ENCODE measurements at regions not wholly inside any gene's neighbourhood (a gene's known extent, or its start where the extent isn't known, plus 50 kb on each side); places are given as distances from the start of the nearest gene placed in this dataset.

GRCh38 chr18:46416706-46417638, 240.0 kb downstream of the LOXHD1 start:
- no peak for DNase-seq (ENCODE audit: low spot score in 2 of 2)
- 93 to 95% methylated on average over 4 of the region's 4 CpGs for WGBS, 2 donors
- H3K9me3 ChIP-seq, result no peaks in the 10 kb centered on the region
- H3K4me3 ChIP-seq, result no peak overlapping the region
- H3K27me3 ChIP-seq, result no peaks in the 10 kb centered on the region
- H3K36me3 ChIP-seq, result no peaks in the 10 kb centered on the region
- H3K4me1 ChIP-seq, result peaks cover 0 to 30% (median 5%) of the 10 kb centered on the region in 4 donors
- no peak overlapping the region for H3K27ac ChIP-seq
- no peak for TF ChIP-seq POLR2A (IDR thresholded peaks at IDR 0.05)
- TF ChIP-seq, protein P1, sequence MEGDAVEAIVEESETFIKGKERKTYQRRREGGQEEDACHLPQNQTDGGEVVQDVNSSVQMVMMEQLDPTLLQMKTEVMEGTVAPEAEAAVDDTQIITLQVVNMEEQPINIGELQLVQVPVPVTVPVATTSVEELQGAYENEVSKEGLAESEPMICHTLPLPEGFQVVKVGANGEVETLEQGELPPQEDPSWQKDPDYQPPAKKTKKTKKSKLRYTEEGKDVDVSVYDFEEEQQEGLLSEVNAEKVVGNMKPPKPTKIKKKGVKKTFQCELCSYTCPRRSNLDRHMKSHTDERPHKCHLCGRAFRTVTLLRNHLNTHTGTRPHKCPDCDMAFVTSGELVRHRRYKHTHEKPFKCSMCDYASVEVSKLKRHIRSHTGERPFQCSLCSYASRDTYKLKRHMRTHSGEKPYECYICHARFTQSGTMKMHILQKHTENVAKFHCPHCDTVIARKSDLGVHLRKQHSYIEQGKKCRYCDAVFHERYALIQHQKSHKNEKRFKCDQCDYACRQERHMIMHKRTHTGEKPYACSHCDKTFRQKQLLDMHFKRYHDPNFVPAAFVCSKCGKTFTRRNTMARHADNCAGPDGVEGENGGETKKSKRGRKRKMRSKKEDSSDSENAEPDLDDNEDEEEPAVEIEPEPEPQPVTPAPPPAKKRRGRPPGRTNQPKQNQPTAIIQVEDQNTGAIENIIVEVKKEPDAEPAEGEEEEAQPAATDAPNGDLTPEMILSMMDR (IDR thresholded peaks at IDR 0.05), result no peak
- TF ChIP-seq EP300 (IDR thresholded peaks at IDR 0.05), result no peak

- WGBS, 2 donors, result 14 to 15% methylated on average over 4 to 5 of the region's 5 CpGs
- Histone ChIP-seq H3K36me3 (no peaks in the 10 kb centered on the region), H3K9me3 (no peaks in the 10 kb centered on the region), H3K4me3 (no peak overlapping the region), H3K27me3 (no peaks in the 10 kb centered on the region), H3K27ac (no peak overlapping the region), H3K4me1 (peaks cover 0 to 20% (median 5%) of the 10 kb centered on the region in 4 donors)
- no peak for DNase-seq (ENCODE audit: low spot score in 2 of 2)
- TF ChIP-seq POLR2A (IDR thresholded peaks at IDR 0.05), result no peak
- TF ChIP-seq, protein P1 (IDR thresholded peaks at IDR 0.05), result no peak
- TF ChIP-seq EP300 (IDR thresholded peaks at IDR 0.05), result no peak
These were observed 238.3 kb downstream of the LOXHD1 start for GRCh38 chr18:46418663-46419260.

DNA sequence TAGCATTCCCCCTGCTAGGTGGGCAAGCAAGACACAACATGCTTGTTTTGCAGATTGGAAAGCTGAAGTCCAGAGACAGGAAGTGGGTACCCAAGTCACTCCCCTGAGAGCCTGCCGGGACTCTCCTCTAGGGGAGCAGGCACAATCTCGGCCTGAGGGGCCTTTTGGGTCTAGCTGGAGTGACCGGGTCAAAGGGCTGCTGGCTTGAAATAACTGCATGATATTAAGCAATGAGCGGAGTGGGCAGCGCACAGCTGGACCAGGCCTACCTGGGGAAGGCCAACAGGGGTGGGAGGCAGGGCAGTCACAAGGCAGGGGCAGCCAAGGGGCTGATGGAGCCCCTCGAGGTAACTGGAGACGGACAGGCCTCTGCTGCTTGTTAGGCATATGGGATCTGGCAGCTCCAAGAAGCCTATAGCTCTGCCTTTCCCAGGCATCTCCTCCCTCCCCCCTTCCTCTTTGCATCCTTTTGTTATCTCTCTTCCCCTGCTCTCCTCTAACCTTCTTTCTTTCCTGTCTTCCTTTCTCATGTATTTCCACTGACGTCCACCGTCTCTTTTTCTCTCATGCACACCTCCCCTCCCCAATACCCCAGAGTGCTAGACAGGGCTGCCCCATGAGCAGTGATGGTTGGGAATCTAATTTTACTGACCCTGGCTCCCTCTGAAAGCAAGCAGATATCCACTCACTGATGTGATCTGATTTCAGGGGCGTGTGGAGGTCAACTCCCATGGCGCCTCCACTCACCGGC, 237.5 kb downstream of the LOXHD1 start:
- no peak for TF ChIP-seq POLR2A (IDR thresholded peaks at IDR 0.05)
- TF ChIP-seq EP300 (IDR thresholded peaks at IDR 0.05), result no peak
- TF ChIP-seq, protein P1 (IDR thresholded peaks at IDR 0.05), result no peak
- Histone ChIP-seq H3K27me3 (no peaks in the 10 kb centered on the region), H3K4me1 (peaks cover 0 to 20% (median 5%) of the 10 kb centered on the region in 4 donors), H3K27ac (no peak overlapping the region), H3K4me3 (no peak overlapping the region), H3K9me3 (no peaks in the 10 kb centered on the region), H3K36me3 (no peaks in the 10 kb centered on the region)
- 69 to 76% methylated on average over 12 of the region's 12 CpGs for WGBS, 2 donors
- no peak for DNase-seq (ENCODE audit: low spot score in 2 of 2)

DNA sequence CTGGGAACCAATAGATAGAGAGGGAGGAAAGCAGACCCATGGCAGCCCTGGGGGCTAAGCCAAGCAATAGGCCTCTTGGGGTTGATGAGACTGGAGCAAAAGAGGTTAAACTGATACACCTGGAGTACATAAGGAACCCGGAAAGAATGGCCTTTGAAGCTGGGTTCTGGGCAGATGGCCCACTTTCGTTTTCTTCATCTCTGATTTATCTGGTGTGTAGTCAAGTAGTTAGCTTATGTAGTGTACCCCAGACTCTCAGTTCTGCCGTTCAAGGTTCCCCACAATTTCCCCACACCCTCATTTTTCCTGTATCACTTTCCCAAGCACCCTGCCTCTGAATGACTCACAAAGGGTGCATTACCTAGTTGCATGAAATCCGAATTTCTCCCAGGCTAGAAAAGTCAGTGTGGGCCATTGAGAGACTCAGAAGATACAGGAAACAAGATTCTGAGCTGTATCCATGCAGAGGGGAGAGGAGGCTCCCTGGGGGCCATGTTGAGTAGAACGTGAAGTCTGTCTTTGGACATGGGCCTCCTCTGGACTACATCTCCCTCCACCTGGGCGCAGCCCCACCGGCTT, 235.0 kb downstream of the LOXHD1 start:
- TF ChIP-seq POLR2A (IDR thresholded peaks at IDR 0.05) (no peak), EP300 (IDR thresholded peaks at IDR 0.05) (no peak)
- TF ChIP-seq, protein P1 (IDR thresholded peaks at IDR 0.05), result no peak
- Histone ChIP-seq H3K4me3 (no peak overlapping the region), H3K27ac (no peak overlapping the region), H3K9me3 (no peaks in the 10 kb centered on the region), H3K36me3 (no peaks in the 10 kb centered on the region), H3K4me1 (peaks cover 0 to 20% (median 5%) of the 10 kb centered on the region in 4 donors), H3K27me3 (no peaks in the 10 kb centered on the region)
- no peak for DNase-seq (ENCODE audit: low spot score in 2 of 2)
- WGBS, 2 donors, result 80% methylated on average over 7 of the region's 7 CpGs

Measured in tibial nerve (tissue), 4 donors.